Kidney epithelial cell (primary cell): ENCODE measurements at regions not wholly inside any gene's neighbourhood (a gene's known extent, or its start where the extent isn't known, plus 50 kb on each side); places are given as distances from the start of the nearest gene placed in this dataset.

Experiments used
- DNase-seq: peaks from one replicate; pipeline ENCODE4 v3.0.0-alpha.2; 2010; ENCODE audit warnings: low read depth
- H3K27me3 ChIP-seq: 2 replicates; pipeline ENCODE4 v1.6.0; 2011; ENCODE audit warnings: low read length; ENCODE audit not compliant: control insufficient read depth, insufficient read depth
- H3K36me3 ChIP-seq: 2 replicates; pipeline ENCODE4 v1.5.1; 2011; ENCODE audit warnings: low read length; ENCODE audit not compliant: control insufficient read depth, insufficient read depth
- H3K4me3 ChIP-seq: 2 replicates; pipeline ENCODE4 v1.5.1; 2011; ENCODE audit warnings: low read depth, mild to moderate bottlenecking, control low read depth, low read length
- TF ChIP-seq, protein P1 (sequence below): IDR thresholded peaks from 2 replicates; pipeline ENCODE4 v1.5.1; 2011; ENCODE audit warnings: mild to moderate bottlenecking, moderate library complexity, low read length, control low read depth, inconsistent platforms; ENCODE audit not compliant: insufficient read depth, poor library complexity, severe bottlenecking

DNA sequence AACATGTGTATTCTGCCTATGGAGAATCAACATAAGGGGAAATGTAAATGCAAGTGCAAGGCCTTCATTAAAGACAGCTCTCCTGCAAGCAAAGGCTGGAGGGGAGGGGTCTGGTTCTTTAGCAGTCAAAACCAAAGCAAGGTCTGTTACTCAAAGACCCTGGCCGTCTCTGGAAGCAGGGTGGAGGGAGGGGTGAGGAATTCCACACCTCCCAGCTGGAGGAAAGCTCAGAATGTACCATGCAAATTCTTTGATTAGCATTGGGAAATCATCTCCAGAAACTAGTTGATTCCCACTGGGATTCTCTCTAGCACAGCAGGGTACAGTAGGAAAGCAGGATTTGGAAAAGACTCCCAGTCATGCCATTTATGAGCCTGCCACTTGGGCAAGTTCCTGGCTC is 77.3 kb upstream of the ASIC2 start:
- H3K27me3 ChIP-seq = no peaks in the 10 kb centered on the region
- no peak overlapping the region for H3K4me3 ChIP-seq
- DNase-seq = no peak
- TF ChIP-seq, protein P1, sequence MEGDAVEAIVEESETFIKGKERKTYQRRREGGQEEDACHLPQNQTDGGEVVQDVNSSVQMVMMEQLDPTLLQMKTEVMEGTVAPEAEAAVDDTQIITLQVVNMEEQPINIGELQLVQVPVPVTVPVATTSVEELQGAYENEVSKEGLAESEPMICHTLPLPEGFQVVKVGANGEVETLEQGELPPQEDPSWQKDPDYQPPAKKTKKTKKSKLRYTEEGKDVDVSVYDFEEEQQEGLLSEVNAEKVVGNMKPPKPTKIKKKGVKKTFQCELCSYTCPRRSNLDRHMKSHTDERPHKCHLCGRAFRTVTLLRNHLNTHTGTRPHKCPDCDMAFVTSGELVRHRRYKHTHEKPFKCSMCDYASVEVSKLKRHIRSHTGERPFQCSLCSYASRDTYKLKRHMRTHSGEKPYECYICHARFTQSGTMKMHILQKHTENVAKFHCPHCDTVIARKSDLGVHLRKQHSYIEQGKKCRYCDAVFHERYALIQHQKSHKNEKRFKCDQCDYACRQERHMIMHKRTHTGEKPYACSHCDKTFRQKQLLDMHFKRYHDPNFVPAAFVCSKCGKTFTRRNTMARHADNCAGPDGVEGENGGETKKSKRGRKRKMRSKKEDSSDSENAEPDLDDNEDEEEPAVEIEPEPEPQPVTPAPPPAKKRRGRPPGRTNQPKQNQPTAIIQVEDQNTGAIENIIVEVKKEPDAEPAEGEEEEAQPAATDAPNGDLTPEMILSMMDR = no peak
- no peaks in the 10 kb centered on the region for H3K36me3 ChIP-seq

DNA sequence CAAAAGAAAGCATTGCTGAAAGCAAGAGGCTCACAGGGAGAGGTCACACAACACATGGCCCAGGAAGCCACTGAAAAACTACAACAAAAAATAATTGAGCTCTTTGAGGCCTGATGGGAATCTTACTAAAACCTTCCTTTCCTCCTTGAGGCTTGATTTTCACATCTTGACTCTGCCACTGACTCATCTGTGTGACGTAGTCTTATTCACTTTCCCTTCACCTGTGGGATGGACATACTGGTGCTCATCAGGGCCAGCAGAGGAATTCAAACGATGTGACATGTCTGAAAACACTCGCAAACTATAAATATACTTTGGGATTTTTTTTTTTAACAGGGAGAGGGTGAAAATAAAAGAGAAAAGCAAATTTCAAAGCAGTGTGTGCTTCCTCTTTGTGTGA is 78.3 kb upstream of the ASIC2 start:
- DNase-seq = no peak
- TF ChIP-seq, protein P1 = no peak
- H3K4me3 ChIP-seq = no peak overlapping the region
- H3K36me3 ChIP-seq = no peaks in the 10 kb centered on the region
- no peaks in the 10 kb centered on the region for H3K27me3 ChIP-seq

DNA sequence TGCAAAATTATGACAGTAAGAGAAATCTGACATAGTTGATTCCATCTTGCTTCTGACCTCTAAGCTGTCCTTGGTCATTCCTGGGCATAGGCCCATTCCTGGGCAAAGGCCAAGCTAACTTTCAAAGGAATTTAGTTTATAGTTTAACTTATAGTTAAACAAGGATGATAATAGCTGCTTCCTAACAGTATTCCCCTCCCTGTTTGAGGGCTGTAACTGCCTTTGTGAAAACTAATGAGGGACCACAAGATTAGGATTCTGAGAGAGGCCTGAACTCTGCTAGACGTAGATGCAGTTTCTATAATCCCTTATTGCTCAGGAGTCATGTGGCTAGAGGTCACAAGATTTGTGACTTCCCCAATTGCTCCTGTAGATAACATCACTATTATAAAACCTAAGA is 80.2 kb upstream of the ASIC2 start:
- TF ChIP-seq, protein P1 = no peak

DNA sequence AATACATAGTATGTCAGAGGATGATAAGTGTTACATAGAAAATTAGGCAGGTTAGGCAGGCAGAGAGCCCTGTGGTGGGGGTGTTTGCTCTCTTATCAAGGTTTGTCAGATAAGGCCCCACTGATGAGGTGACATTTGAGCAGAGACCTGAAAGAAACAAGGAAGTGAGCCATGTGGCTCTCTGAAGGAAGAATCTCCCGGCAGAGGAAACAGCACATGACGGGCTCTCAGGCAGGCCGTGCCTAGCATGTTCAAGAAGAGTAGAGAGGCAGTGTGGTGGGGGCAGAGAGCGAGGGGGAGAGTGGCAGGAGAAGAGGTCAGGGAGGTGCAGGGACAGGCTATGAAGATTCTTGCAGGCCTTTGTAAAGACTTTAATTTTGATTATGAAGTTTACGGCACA is 82.0 kb upstream of the ASIC2 start:
- Histone ChIP-seq H3K4me3 (no peak overlapping the region), H3K27me3 (no peaks in the 10 kb centered on the region), H3K36me3 (no peaks in the 10 kb centered on the region)
- no peak for DNase-seq
- TF ChIP-seq, protein P1 = no peak

More for the DNA sequence above, 80.2 kb upstream of the ASIC2 start:
- Histone ChIP-seq H3K4me3 (no peak overlapping the region), H3K36me3 (no peaks in the 10 kb centered on the region), H3K27me3 (no peaks in the 10 kb centered on the region)
- no peak for DNase-seq

DNA sequence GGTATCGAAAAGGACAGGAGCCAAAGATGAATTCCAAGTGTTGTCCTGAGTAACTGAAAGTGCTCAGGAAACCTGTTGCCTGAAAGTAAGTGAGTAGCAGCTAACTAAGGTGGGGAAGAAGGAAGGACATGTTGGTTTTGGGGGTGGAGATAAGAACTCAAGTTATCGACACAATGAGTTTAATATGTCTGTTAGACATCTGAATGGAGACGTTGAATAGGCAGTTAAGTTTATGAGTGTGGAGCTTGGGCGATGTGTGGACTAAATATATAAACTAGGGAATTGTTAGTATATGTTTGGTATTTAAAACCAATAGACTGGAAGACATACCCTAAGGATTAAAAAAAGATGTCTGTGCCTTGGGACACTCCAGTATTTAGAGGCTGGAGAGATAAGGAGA is 82.7 kb upstream of the ASIC2 start:
- H3K36me3 ChIP-seq = no peaks in the 10 kb centered on the region

DNA sequence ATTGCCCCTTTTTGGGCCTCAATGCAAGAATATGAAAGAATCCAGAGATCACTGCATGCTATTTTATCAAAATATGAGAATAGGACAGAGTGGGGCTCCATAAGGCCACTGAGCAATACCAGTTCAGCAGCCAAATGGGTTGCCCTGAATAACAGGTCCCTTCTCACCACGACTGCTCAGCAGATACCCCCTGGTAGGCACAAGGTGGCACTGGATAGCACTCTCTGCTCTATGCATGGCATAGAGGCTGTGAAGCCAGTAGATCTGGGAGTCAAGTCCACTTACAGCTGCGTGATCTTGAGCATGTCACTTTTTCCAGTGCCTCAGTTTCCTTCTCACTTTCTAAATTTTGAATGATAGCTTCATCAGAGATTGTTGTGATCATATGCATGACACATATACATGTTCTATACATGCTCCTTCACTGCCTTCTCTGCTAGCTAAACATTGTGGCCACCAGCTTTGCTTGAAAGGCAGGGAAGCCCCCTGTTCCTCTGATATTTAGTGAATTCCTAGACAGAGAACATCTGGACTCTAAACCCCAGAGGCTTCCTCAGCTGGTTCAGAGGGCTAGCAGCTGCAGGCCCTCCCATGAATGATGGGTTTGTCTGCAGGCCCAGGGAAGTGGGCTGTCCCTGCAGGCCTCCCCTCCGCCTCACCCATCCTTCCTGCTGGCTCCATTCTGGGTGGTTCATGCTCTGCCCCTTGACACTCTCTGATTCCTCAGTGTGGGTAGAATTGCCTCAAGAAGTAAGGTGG is 84.9 kb upstream of the ASIC2 start:
- TF ChIP-seq, protein P1 = no peak
- no peak for DNase-seq
- Histone ChIP-seq H3K27me3 (no peaks in the 10 kb centered on the region), H3K4me3 (no peak overlapping the region), H3K36me3 (no peaks in the 10 kb centered on the region)

More for the DNA sequence above, 82.7 kb upstream of the ASIC2 start:
- no peak overlapping the region for H3K4me3 ChIP-seq
- H3K27me3 ChIP-seq = no peaks in the 10 kb centered on the region
- TF ChIP-seq, protein P1 = no peak
- no peak for DNase-seq
